ENCODE measurements at regions not wholly inside any gene's neighbourhood (a gene's known extent, or its start where the extent isn't known, plus 50 kb on each side); places are given as distances from the start of the nearest gene placed in this dataset.

DNA sequence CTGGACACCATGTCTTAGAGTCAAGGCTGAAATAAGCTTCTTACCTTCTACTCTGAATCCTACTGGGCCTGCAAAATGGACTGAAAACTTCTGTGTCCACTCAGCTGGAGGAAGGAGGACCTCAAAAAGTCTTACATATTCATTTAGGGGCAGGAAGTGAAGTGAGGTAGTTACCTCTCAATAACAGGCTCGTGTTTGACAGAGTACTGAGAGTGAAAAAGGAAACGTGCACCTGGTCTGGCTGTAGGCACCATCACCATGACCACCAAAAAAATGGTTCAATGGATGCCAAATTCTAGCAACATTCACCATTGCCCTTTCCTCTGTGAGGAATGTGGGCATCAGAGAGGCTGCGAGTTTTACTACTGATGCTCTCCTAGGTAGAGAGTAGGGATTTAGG is 176.2 kb downstream of the RFC3 start:
- no peak for TF ChIP-seq TAF1 (IDR thresholded peaks at IDR 0.05; ENCODE audit: borderline replicate concordance, low read depth, low read length)
- no peak for TF ChIP-seq POLR2A (IDR thresholded peaks at IDR 0.05; ENCODE audit: low read depth, low read length)
